ENCODE measurements at regions not wholly inside any gene's neighbourhood (a gene's known extent, or its start where the extent isn't known, plus 50 kb on each side); places are given as distances from the start of the nearest gene placed in this dataset.
"Not testable (repeated sequence)": the region's sequence is repeated elsewhere in the genome, so short reads cannot be mapped to it uniquely, and the experiment has no call there.

- DNase-seq = no peak
These were observed 336.0 kb downstream of the TEX29 start for GRCh38 chr13:111656439-111656838.

GRCh38 chr13:111657013-111657412 is 336.6 kb downstream of the TEX29 start:
- no peak for DNase-seq

DNA sequence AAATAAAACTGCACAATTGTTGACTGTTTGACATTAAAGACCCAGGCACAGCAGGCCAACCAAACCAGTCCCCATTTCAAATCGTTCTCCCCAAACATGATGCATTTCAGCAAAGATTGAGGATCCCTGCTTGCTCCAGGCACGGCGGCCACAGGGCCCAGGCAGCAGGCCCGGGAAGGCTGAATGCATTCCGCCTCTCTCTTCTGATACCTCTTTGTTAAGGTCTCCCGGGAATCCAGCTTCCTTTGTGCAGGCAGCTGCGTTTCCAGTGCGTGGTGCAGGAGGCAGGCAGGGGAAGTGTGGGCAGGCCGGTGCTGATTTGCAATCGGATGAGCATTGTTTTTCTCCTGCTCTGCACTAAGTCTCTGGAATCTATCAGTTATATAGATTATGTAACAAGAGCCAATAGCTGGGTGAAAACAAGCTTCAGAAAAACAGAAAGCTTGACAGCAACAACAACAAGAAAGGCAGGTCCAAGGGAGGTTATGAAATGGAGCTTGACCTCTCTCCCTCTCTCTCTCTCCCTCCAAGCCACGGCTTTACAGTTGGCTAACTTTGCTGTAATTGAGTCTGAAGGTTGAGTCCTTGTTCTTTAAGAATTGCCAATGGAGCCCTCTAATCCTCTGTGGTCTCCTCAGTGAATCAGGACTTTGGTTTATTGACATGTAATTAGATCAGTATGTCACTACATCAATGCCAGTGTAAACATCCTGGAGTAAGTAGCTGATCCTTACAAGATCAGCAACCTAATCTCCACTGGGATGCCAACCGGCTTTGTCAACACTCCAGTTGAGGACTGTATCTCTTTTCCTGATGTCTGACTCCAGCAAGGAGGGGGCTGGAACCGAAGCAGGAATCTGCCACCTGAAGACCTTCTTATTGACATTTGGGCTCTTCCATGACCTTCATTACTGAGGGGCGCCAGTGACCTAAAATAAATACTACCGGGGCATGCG is 338.0 kb downstream of the TEX29 start:
- no peak for DNase-seq

- DNase-seq = no peak
These were observed 338.9 kb downstream of the TEX29 start for GRCh38 chr13:111659219-111659775.

DNA sequence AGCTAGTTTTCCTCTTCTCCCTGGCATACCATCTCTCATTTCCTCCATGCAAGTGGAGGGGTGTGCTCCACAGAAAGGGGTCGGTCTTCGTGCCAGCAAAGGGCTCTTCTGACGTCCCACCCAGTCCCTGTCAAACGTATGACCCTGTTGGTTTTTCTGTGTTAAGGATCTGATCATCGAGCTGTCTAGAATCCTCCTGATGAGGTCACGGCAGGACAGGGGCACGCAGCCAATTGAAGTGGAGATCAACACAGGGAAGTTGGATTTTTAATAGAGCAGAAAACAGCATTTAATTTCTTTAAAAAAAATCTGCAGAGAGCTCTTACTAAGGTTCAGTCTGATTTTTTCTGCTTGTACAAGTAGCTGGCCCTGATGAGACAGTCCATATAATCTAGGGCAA is 339.4 kb downstream of the TEX29 start:
- DNase-seq = no peak

DNA sequence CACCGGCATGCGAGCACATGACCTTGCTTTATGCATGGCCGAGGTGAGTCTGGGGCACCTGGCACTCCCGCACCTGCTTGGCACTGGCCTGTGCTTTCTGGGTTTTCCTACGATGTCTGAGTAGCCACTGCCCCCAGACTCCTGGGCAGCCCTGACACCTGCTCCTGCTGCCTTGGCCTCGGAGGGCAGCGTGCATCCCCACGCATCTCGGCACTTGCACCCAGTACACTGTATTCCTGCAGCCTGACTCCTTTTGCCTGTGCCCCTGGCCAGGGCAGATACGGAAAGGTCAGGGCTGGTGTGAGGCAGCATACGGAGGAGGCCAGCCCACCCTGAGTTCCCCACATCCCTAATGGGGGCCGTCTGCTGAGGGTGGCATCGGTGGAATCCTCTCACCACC is 340.6 kb downstream of the TEX29 start:
- no peak for DNase-seq

GRCh38 chr13:111661776-111662175 is 341.3 kb downstream of the TEX29 start:
- DNase-seq = no peak

DNA sequence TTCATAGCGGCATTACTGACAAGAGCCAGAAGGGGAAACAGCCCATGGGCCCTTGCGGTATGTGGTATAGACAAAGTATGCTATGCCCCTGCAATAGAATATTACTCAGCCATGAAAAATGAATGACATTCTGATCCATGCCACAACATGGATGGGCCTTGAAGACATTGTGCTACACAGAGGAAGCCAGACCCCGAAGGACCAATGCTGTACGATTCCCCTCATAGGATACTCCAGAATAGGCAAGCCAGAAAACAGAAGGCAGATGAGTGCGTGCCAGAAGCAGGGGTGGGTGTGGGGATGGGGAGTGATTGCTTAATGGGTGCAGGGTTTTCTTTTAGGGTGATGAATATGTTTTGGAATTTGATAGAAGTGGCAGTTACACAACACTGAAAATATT is 342.0 kb downstream of the TEX29 start:
- no peak for DNase-seq

GRCh38 chr13:111662895-111663294 is 342.5 kb downstream of the TEX29 start:
- DNase-seq = no peak

DNA sequence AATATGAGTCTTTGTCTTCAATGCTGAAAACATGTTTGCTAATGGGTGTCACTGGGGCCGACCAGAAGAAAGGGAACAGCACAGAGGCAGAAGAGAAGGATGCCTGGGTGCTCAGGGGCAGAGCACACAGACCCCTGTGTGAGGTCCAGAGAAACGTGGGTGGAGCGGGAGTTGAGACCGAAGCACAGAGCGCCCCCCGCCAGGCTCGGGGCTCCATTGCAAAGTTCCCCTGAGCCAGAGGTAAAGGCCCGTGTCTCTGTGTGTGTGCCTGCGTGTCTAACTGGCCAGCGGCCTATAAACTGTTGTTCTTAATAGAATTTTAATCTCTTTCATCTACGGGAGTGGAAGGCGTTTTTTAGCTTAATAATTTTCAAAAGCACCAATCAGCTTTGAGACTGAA is 343.1 kb downstream of the TEX29 start:
- no peak for DNase-seq

DNA sequence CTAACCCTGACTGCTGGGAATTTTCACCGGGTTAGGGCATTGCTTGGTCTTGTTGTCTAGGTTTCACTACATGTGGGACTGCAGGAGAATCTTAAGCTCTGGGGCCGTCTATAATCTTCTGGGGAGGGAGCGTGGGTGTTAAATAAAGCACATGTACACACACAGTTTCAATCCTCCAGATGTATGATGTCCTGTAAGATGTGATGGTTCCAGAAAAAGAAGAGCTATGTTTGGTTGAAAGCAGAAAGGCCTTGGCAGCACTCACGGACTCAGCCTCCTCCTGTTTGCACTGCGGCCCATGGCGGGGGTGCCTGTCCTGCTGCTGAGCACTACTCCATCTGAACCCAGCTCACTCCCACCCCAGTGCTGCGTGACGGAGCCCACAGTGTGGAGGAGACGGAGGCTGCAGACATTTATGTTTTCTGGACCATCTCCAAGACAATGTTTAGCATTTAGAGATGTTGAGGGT is 343.5 kb downstream of the TEX29 start:
- no peak for DNase-seq

GRCh38 chr13:111664696-111665095 is 344.3 kb downstream of the TEX29 start:
- no peak for DNase-seq

GRCh38 chr13:111665691-111666095 is 345.3 kb downstream of the TEX29 start:
- no peak for DNase-seq

GRCh38 chr13:111666164-111666776 is 345.8 kb downstream of the TEX29 start:
- DNase-seq = no peak

GRCh38 chr13:111667757-111668156 is 347.3 kb downstream of the TEX29 start:
- no peak for DNase-seq

DNA sequence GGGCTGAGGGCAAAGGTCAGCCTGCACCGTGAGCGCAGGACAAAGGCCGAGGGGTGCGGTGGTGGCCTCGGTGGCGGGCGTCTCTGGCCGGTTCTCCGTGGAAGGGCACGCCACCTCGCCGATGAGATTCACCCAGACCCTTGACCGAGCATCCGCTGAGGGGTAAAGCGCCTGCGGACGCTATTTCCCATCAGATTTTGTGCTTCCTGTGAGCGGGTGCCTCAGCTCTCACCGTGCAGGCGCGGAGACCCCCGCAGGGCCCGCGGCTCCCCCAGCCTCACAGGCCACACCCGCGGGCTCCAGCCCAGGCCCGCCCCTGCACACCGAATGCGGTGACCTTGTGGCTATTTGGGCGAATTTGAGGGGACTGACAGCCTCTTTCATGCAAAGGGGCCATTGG is 348.0 kb downstream of the TEX29 start:
- DNase-seq = no peak

GRCh38 chr13:111672198-111672597 is 351.8 kb downstream of the TEX29 start:
- DNase-seq = not testable (repeated sequence)

DNA sequence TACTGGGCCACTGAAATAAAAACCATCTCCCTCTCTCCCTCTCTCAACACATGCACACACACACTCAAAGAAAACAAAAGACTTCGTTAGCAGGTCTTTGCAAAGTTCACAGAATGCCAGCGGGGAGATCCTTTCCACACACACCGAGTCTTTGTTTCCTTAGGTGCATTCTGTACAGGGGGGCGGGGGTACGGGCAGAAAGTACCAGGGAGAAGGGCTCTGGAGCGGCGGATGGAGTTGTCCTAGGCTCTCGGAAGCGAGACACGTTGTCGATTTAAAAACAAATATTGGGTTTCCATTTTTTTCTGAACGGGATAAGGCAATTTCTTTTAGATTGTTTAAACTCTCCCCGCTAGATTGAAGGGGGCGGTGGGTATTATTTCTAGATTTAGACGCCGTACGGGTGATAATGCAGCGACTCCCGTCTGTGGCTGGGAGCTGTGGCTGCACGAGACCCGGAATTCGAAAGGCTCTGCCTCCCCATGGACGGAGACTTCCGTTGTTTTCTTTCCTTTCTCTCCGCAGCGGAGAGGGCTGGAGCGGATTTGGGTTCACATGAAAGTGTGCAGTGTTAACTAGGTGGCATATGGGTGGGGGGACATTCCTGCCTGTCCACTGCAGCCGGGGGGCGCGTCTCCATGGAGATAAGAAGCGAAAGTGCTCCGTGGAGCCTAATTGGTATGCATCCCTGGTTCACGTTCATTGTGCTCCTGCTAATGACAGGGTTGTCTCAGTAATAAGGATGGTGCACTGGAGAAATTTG is 357.9 kb downstream of the TEX29 start:
- DNase-seq = not testable (repeated sequence)

DNA sequence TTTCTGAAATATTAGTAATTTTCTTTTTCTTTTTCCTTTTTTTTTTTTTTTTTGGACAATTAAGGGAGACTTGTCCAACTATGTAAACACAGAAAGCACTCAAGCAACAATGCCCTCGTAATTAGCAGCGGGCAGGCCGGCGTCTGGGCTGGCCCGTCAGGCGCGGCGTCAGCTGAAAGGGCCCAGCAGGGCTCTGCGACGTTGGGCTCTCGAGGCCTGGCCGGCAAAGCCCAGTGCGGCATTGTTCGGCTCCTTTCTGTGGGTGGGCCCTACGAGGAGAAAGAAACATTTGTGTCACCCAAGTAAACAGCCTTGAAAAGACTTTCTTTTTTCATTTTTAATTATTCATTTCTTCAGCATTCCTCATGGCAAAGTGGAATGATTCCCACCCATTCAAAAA is 359.2 kb downstream of the TEX29 start:
- not testable (repeated sequence) for DNase-seq

DNA sequence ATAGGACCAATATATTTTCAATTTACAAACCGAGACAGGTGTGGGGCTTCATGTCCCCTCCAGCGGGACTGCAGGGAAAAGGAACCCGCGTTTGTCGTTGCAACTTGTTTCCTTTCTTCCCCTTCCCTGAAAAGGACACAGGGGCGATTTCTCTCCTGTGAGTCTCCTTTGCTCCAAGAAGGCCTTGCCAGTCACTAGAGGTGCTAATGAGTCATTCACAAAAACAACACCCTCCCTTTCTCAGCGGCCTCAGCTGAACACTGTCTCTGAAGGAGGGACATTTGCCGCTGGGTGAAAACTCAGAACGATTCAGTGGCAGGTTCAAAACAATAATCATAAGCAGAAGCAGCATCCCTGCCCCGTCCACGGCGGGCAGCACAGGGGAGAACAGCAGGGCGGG is 359.7 kb downstream of the TEX29 start:
- DNase-seq = not testable (repeated sequence)

DNA sequence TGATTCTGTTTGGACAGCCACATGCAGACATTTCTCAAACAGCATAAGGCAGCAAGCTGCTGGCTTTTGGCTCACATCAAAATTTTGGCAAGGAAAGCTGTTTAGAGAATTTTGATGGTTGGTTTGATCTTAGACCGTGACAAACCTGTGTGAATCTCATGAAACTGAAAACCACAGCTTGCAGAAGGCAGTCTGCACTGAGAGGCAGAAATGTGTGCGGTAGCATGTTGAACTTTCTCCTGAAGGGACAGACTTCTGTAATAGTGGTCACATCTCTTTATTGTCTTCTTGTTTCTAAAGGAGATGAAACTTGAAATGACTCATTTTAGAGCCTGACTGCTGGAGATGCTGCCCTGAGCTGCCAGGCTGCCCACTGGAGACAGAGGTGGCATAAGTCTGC is 371.6 kb downstream of the TEX29 start:
- not testable (repeated sequence) for DNase-seq

DNA sequence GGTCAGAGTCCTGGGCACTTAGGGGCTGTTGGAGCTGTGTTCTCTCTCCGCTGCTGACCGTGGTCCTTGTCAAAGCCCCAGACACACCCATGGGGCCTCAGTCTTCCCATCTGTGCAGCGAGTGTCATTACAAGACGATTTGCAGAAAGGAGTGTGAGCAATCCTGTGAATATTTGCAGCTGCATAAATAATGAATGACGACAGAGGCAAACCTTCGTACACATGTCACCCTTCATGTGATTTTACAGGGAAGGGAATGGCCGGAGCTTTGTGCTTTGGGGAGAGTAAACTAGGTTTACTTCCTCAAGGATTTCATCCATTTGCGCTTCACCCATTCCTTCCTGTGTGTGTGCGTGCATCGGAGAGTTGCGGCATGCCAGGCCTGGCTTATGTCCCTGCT is 370.8 kb upstream of the SOX1 start:
- not testable (repeated sequence) for DNase-seq

- DNase-seq = not testable (repeated sequence)
These were observed 364.9 kb upstream of the SOX1 start for GRCh38 chr13:111702059-111702458.
